Brain microvascular endothelial cell (primary cell): ENCODE measurements at regions not wholly inside any gene's neighbourhood (a gene's known extent, or its start where the extent isn't known, plus 50 kb on each side); places are given as distances from the start of the nearest gene placed in this dataset.
A peak's percentile ranks its signal among the peaks of the same experiment; 100 is the strongest.
"Not testable (repeated sequence)": the region's sequence is repeated elsewhere in the genome, so short reads cannot be mapped to it uniquely, and the experiment has no call there.

ENCODE experiments used
- DNase-seq: peaks from one replicate; pipeline ENCODE4 v3.0.0-alpha.2; 2020
- H3K27ac ChIP-seq: fragments of 250-450 bp; sonication (Bioruptor Pico); 2 replicates; pipeline ENCODE4 v1.5.1; 2020; ENCODE audit warnings: mild to moderate bottlenecking, moderate library complexity
- H3K27me3 ChIP-seq: fragments of 250-450 bp; sonication (Bioruptor Pico); replicated peaks from 2 replicates; pipeline ENCODE4 v1.5.1; 2020; ENCODE audit warnings: mild to moderate bottlenecking
- H3K36me3 ChIP-seq: fragments of 250-450 bp; sonication (Bioruptor Pico); replicated peaks from 2 replicates; pipeline ENCODE4 v1.5.1; 2020; ENCODE audit warnings: mild to moderate bottlenecking
- H3K4me3 ChIP-seq: 2 replicates; pipeline ENCODE4 v1.5.1; 2011; ENCODE audit warnings: low read depth, mild to moderate bottlenecking, control low read depth, low read length, moderate library complexity
- in situ Hi-C: cut with HindIII; loops from 2 replicates; pipeline ENCODE4 v1.10.0; 2017; ENCODE audit warnings: low sequenced_read_pairs, low pct_ligation_motif_present
- TF ChIP-seq, protein P1 (sequence below): IDR thresholded peaks from 2 replicates; pipeline ENCODE4 v1.5.1; 2011; ENCODE audit warnings: low read depth, mild to moderate bottlenecking, moderate library complexity, low read length, control low read depth, inconsistent platforms; ENCODE audit errors: missing control alignments

DNA sequence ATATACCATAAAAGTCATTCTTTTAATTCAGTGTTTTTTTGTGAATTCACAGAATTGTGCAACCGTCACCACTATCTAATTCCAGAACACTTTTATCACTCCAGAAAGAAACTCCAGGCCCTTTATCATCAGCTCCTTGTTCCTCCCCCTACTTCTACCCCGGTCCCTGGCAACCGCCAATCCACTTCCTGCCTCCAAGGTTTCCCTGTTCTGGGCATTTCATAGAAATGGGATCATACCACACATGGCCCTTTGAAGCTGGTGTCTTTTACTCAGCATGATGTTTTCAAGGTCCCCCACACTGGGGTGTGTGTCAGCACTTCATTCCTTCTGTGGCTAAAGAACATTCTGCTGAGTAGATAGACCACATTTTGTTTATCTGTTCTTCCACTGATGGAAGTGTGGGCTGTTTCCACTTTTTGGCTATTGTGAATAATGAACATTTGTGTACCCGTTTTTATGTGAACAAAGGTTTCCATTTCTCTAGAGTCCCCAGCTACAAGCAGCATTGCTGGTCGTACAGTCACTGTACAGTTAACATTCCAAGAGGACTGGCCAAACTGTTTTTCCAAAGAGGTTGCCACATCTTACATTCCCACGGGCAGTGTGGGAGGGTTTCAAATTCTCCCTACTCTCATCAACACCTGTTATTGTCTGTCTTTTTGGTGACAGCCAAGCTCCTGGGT is 75.8 kb upstream of the ZNF469 start:
- no peak overlapping the region for H3K4me3 ChIP-seq
- in situ Hi-C loops = no loop called here

DNA sequence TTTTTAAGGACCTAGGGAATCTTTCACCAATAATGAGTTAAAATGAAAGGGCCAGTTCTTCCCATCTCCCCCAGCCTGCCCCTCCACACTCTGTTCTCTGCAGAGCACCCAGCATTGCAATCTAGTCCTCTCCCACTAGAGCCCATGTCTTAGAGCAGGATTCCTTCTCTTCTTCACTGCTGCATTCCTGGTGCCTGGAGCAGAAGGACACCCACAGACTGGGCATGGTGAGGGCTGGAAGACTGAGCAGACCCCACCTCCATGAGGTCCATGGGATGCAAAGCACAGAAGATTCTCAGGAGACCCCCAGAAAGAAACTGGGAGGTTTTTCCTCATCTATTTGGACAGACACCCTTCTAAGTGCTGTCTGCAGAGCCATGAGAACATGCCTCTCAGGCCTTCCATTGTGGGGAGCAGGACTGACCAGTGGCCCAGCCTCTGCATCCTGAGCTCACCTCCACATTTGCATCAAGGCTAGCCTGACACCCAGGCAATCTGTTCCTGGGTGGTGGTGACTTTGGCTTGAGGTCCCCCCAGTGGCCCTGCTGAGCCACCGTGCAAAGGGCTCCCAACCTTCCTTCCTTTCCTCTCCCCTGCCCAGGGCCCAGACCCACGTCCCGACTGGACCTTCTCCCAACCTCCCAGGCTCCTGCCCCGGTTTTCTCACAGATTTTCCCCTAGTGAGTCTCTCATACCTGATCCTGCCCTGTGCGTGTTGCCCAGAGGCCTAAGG is 74.2 kb upstream of the ZNF469 start:
- TF ChIP-seq, protein P1, sequence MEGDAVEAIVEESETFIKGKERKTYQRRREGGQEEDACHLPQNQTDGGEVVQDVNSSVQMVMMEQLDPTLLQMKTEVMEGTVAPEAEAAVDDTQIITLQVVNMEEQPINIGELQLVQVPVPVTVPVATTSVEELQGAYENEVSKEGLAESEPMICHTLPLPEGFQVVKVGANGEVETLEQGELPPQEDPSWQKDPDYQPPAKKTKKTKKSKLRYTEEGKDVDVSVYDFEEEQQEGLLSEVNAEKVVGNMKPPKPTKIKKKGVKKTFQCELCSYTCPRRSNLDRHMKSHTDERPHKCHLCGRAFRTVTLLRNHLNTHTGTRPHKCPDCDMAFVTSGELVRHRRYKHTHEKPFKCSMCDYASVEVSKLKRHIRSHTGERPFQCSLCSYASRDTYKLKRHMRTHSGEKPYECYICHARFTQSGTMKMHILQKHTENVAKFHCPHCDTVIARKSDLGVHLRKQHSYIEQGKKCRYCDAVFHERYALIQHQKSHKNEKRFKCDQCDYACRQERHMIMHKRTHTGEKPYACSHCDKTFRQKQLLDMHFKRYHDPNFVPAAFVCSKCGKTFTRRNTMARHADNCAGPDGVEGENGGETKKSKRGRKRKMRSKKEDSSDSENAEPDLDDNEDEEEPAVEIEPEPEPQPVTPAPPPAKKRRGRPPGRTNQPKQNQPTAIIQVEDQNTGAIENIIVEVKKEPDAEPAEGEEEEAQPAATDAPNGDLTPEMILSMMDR = no peak
- DNase-seq = no peak
- H3K27ac ChIP-seq = peak overlapping the region; percentile 98

More for the DNA sequence above, 75.8 kb upstream of the ZNF469 start:
- Histone ChIP-seq H3K27ac (peak overlapping the region; percentile 98), H3K27me3 (no peaks in the 10 kb centered on the region), H3K36me3 (no peaks in the 10 kb centered on the region)
- TF ChIP-seq, protein P1 = no peak
- DNase-seq = peak; percentile 96

DNA sequence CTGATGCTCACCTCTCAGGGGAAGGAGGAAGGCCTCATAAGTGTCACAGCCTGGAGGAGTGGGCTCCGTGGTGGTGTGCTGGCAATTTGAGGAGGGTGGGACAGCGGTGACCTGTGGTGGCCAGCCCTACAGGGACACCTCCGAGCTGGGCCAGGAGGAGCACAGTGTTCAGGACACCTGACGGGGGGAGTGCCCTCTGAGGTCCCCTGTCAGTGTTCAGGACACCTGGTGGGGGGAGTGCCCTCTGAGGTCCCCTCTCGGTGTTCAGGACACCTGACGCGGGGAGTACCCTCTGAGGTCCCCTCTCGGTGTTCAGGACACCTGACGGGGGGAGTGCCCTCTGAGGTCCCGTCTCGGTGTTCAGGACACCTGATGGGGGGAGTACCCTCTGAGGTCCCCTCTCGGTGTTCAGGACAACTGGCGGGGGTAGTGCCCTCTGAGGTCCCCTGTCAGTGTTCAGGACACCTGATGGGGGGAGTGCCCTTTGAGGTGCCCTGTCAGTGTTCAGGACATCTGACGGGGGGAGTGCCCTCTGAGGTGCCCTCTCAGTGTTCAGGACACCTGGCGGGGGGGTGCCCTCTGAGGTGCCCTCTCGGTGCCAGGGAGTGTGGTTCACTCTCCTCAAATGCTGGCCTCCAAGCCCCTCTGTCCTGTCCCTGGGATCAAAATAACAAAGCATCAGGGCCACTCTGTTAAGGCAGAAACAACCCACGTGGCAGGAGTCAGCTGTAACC is 73.4 kb upstream of the ZNF469 start:
- no peak overlapping the region for H3K27ac ChIP-seq
- in situ Hi-C loops = no loop called here
- DNase-seq = no peak
- no peak overlapping the region for H3K4me3 ChIP-seq
- no peaks in the 10 kb centered on the region for H3K27me3 ChIP-seq
- TF ChIP-seq, protein P1 = no peak
- no peaks in the 10 kb centered on the region for H3K36me3 ChIP-seq

More for the DNA sequence above, 74.2 kb upstream of the ZNF469 start:
- H3K4me3 ChIP-seq = no peak overlapping the region
- in situ Hi-C loops = no loop called here
- no peaks in the 10 kb centered on the region for H3K36me3 ChIP-seq
- H3K27me3 ChIP-seq = no peaks in the 10 kb centered on the region

DNA sequence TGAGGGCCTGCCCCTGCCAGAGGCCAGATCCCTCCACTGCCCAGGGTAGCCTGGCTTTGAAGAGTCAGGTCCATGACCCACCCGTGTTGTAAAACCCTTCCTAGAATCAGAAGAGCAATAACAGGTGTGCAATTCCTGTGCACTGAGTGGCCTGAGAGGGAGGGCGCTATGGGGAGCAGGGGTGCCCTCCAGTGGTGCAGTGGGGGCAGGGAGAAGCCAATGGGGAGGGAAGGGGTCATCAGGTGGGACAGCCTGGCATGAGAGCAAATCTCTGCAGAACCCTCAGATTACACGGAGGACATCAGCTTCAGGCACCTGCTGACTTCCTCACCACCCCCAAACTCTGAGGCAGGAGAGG is 72.9 kb upstream of the ZNF469 start:
- TF ChIP-seq, protein P1 = peak; percentile 26
- Histone ChIP-seq H3K27me3 (no peaks in the 10 kb centered on the region), H3K4me3 (no peak overlapping the region), H3K36me3 (no peaks in the 10 kb centered on the region), H3K27ac (no peak overlapping the region)
- in situ Hi-C loops = no loop called here
- no peak for DNase-seq

DNA sequence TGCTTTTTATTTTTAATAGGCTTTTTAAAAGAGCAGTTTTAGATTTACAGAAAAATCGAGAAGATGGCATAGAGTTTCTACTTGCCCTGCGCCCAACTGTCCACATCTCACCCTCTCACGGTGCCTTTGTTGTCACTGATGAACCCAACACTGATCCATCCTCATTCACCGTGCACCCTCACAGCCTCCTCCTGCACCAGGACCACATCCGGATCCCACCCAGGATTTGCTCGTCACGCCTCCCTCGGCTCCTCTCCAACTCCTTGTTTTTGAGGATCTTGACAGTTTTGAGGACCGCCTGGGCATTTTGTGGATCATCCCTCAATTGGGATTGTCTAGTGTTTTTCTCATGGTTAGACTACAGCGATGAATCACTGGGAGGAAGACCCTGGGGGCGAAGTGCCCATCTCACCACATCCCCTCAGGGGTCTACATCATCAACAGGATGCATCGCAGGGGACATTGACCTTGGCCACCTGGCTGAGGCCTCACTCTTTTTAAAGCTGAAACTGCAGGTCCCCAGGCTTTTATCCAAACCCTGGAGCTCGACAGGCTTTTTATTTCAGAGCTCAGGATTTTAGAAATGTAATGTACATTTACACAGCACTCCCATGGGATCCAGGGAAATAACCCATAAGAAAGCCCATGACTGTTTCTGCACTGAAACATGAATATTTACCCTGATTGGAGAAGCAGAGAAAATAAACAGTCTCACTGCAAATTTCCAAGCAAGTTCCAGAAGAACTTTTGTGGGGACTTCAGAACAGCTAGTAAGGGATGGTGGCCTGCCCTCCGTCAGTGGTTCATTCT is 71.8 kb upstream of the ZNF469 start:
- TF ChIP-seq, protein P1 = no peak
- in situ Hi-C loops = no loop called here
- DNase-seq = no peak
- no peak overlapping the region for H3K27ac ChIP-seq
- H3K4me3 ChIP-seq = no peak overlapping the region
- no peaks in the 10 kb centered on the region for H3K36me3 ChIP-seq
- no peaks in the 10 kb centered on the region for H3K27me3 ChIP-seq

DNA sequence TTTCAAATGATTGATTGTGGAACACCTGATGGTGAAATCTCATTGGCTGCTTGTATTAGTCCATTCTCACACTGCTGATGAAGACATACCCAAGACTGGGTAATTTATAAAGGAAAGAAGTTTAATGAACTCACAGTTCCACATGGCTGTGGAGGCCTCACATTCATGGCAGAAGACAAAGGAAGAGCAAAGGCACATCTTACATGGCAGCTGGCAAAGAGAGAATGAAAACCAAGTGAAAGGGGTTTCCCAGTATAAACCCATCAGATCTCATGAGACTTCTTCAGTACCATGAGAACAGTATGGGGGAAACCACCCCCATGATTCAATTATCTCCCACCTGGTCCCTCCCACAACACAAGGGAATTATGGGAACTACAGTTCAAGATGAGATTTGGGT is 70.9 kb upstream of the ZNF469 start:
- H3K27ac ChIP-seq, H3K4me3 ChIP-seq, in situ Hi-C loops, DNase-seq, H3K27me3 ChIP-seq, H3K36me3 ChIP-seq: not testable (repeated sequence)
